GM23338 (cell line): ENCODE measurements at regions not wholly inside any gene's neighbourhood (a gene's known extent, or its start where the extent isn't known, plus 50 kb on each side); places are given as distances from the start of the nearest gene placed in this dataset.

Experiments used
- ATAC-seq: fragments of 200-7000 bp; cut with Tn5 transposase; 3 replicates; pipeline ENCODE4 v1.9.1; 2020
- DNase-seq: peaks from one replicate; pipeline ENCODE4 v3.0.0-alpha.2; 2015; ENCODE audit warnings: low spot score
- H2AFZ ChIP-seq: fragments of 200-600 bp; sonication (generic); 2 replicates; pipeline ENCODE4 v1.8.0; 2016; ENCODE audit warnings: antibody characterized with exemption, mild to moderate bottlenecking, moderate library complexity
- H3F3A ChIP-seq: fragments of 200-600 bp; sonication (generic); replicated peaks from 2 replicates; pipeline ENCODE4 v1.8.0; 2017; ENCODE audit warnings: antibody characterized with exemption, mixed run types, low read depth
- H3K27ac ChIP-seq: fragments of 200-600 bp; sonication (generic); 2 replicates; pipeline ENCODE4 v1.6.1; 2016; ENCODE audit warnings: low read depth
- H3K27me3 ChIP-seq: fragments of 200-600 bp; sonication (generic); 2 replicates; pipeline ENCODE4 v1.8.0; 2016; ENCODE audit warnings: mild to moderate bottlenecking, mixed run types, moderate library complexity; ENCODE audit not compliant: insufficient read depth
- H3K36me3 ChIP-seq: fragments of 200-600 bp; sonication (generic); 2 replicates; pipeline ENCODE4 v1.8.0; 2016; ENCODE audit warnings: mild to moderate bottlenecking; ENCODE audit not compliant: insufficient read depth
- H3K4me1 ChIP-seq: fragments of 200-600 bp; sonication (generic); 2 replicates; pipeline ENCODE4 v1.8.0; 2016; ENCODE audit warnings: mild to moderate bottlenecking, moderate library complexity; ENCODE audit not compliant: insufficient read depth
- H3K4me2 ChIP-seq: fragments of 200-600 bp; sonication (generic); 2 replicates; pipeline ENCODE4 v1.7.1; 2017; ENCODE audit warnings: mixed run types
- H3K4me3 ChIP-seq: fragments of 200-600 bp; sonication (generic); 2 replicates; pipeline ENCODE4 v1.6.1; 2016; ENCODE audit warnings: mixed run types
- H3K79me2 ChIP-seq: fragments of 200-600 bp; sonication (generic); replicated peaks from 2 replicates; pipeline ENCODE4 v1.8.0; 2017; ENCODE audit warnings: mild to moderate bottlenecking; ENCODE audit not compliant: insufficient read depth
- H3K9me2 ChIP-seq: fragments of 200-600 bp; sonication (generic); 2 replicates; pipeline ENCODE4 v1.8.0; 2017; ENCODE audit not compliant: insufficient read depth
- H4K20me1 ChIP-seq: fragments of 200-600 bp; sonication (generic); replicated peaks from 2 replicates; pipeline ENCODE4 v1.8.0; 2017; ENCODE audit warnings: mild to moderate bottlenecking; ENCODE audit not compliant: insufficient read depth
- H3K27ac Mint-ChIP-seq: 2 replicates; pipeline ENCODE4 v1.8.0; 2020; ENCODE audit warnings: inconsistent platforms, mild to moderate bottlenecking, moderate library complexity, mixed read lengths
- H3K27me3 Mint-ChIP-seq: 3 replicates; pipeline ENCODE4 v1.8.0; 2022; ENCODE audit warnings: low read depth, mild to moderate bottlenecking, moderate library complexity, mixed read lengths, inconsistent platforms; ENCODE audit not compliant: insufficient read depth, poor library complexity
- H3K36me3 Mint-ChIP-seq: 3 replicates; pipeline ENCODE4 v1.8.0; 2021; ENCODE audit warnings: low read depth, mild to moderate bottlenecking, inconsistent platforms, moderate library complexity, mixed read lengths
- H3K4me1 Mint-ChIP-seq: 3 replicates; pipeline ENCODE4 v1.8.0; 2020; ENCODE audit warnings: mild to moderate bottlenecking, inconsistent platforms, mixed read lengths
- H3K4me3 Mint-ChIP-seq: 3 replicates; pipeline ENCODE4 v1.8.0; 2021; ENCODE audit warnings: moderate library complexity, mild to moderate bottlenecking, inconsistent platforms, mixed read lengths
- H3K9me3 Mint-ChIP-seq: 3 replicates; pipeline ENCODE4 v1.8.0; 2020; ENCODE audit warnings: moderate library complexity, mild to moderate bottlenecking, inconsistent platforms, mixed read lengths
- CREB1 ChIP-seq: fragments of 250-450 bp; sonication (Bioruptor Pico); IDR thresholded peaks from 2 replicates; pipeline ENCODE4 v1.5.0; 2020; ENCODE audit warnings: low read depth, mild to moderate bottlenecking, moderate library complexity
- CTCF ChIP-seq, 2 experiments: fragments of 200-600 bp in 1 of 2; sonication (generic) in 1 of 2; conservative IDR thresholded peaks; 2 replicates each; pipeline versions ENCODE4 v1.5.1 to v1.6.1; 2016 to 2017; ENCODE audit warnings: antibody characterized with exemption in 2 of 2, low read depth in 2 of 2, mild to moderate bottlenecking in 2 of 2, moderate library complexity in 1 of 2
- ETS1 ChIP-seq: IDR thresholded peaks from 2 replicates; pipeline ENCODE4 v1.6.1; 2016; ENCODE audit warnings: antibody characterized with exemption
- EZH2 ChIP-seq: fragments of 200-600 bp; sonication (generic); IDR thresholded peaks from one replicate; pipeline ENCODE4 v1.8.0; 2017; ENCODE audit warnings: antibody characterized with exemption, mild to moderate bottlenecking, low read depth; ENCODE audit not compliant: unreplicated experiment
- EZH2phosphoT487 ChIP-seq: fragments of 200-600 bp; sonication (generic); IDR thresholded peaks from one replicate; pipeline ENCODE4 v1.8.1; 2018; ENCODE audit warnings: antibody characterized with exemption; ENCODE audit not compliant: unreplicated experiment
- JUNB ChIP-seq: IDR thresholded peaks from one replicate; pipeline ENCODE4 v1.6.1; 2016; ENCODE audit warnings: antibody characterized with exemption; ENCODE audit not compliant: unreplicated experiment
- NANOG ChIP-seq: IDR thresholded peaks from 2 replicates; pipeline ENCODE4 v1.6.1; 2016; ENCODE audit warnings: antibody characterized with exemption, borderline replicate concordance
- POLR2AphosphoS5 ChIP-seq: IDR thresholded peaks from 2 replicates; pipeline ENCODE4 v1.6.1; 2016; ENCODE audit warnings: antibody characterized with exemption, low read depth
- REST ChIP-seq: IDR thresholded peaks from one replicate; pipeline ENCODE4 v1.6.1; 2018; ENCODE audit warnings: antibody characterized with exemption; ENCODE audit not compliant: unreplicated experiment
- STAT1 ChIP-seq: IDR thresholded peaks from one replicate; pipeline ENCODE4 v1.6.1; 2016; ENCODE audit warnings: antibody characterized with exemption; ENCODE audit not compliant: unreplicated experiment
- ZNF114 ChIP-seq: fragments of 250-450 bp; sonication (Bioruptor Pico); IDR thresholded peaks from 2 replicates; pipeline ENCODE4 v1.5.0; 2020; ENCODE audit warnings: mild to moderate bottlenecking, moderate library complexity
- ZNF331 ChIP-seq: fragments of 250-450 bp; sonication (Bioruptor Pico); IDR thresholded peaks from 2 replicates; pipeline ENCODE4 v1.5.0; 2020; ENCODE audit warnings: low read depth, mild to moderate bottlenecking, moderate library complexity
- ZNF462 ChIP-seq: fragments of 250-450 bp; sonication (Bioruptor Pico); IDR thresholded peaks from 2 replicates; pipeline ENCODE4 v1.5.0; 2020; ENCODE audit warnings: mild to moderate bottlenecking, moderate library complexity

GRCh38 chr4:110737931-110738330, 115.1 kb upstream of the PITX2 start:
- TF ChIP-seq CREB1 (CRISPR knock-in tag) (no peak), JUNB (no peak), ZNF331 (CRISPR knock-in tag) (no peak), NANOG (no peak), CTCF (conservative IDR thresholded peaks at IDR 0.05; ENCODE audit: low read depth in 2 of 2) (no peak), POLR2AphosphoS5 (no peak), EZH2 (no peak), ZNF462 (CRISPR knock-in tag) (no peak), ETS1 (no peak), REST (no peak), EZH2phosphoT487 (no peak), STAT1 (no peak), ZNF114 (CRISPR knock-in tag) (no peak)
- 0 out of 2 replicates have a peak, but pooled peaks cover 4% of the 10 kb centered on the region for H3K9me2 ChIP-seq
- H3K4me1 Mint-ChIP-seq: no peaks in the 10 kb centered on the region

More at GRCh38 chr4:110737931-110738330, 115.1 kb upstream of the PITX2 start:
- Histone ChIP-seq H3K4me3 (no peak overlapping the region), H3K79me2 (no peaks in the 10 kb centered on the region), H3K4me1 (peaks cover 5% of the 10 kb centered on the region; the same call in 1 of the 2 replicates), H4K20me1 (no peaks in the 10 kb centered on the region), H2AFZ (no peak overlapping the region), H3F3A (no peaks in the 10 kb centered on the region), H3K27ac (no peak overlapping the region), H3K4me2 (no peak overlapping the region), H3K36me3 (no peaks in the 10 kb centered on the region), H3K27me3 (no peaks in the 10 kb centered on the region)
- Mint-ChIP-seq H3K4me3 (no peak overlapping the region), H3K9me3 (no peaks in the 10 kb centered on the region), H3K27me3 (peaks cover 2% of the 10 kb centered on the region), H3K36me3 (no peaks in the 10 kb centered on the region), H3K27ac (no peak overlapping the region)
- DNase-seq (no peak), ATAC-seq (no peak)
